Body of pancreas (tissue), 4 donors: ENCODE measurements at regions not wholly inside any gene's neighbourhood (a gene's known extent, or its start where the extent isn't known, plus 50 kb on each side); places are given as distances from the start of the nearest gene placed in this dataset.

ENCODE experiments used
- ATAC-seq: fragments of 150-250 bp; one replicate; pipeline ENCODE4 v1.9.1; 2016
- DNase-seq, 4 donors: peaks; one replicate each; pipeline ENCODE4 v3.0.0-alpha.2; 2019
- H3K27ac ChIP-seq, 4 donors: fragments of 200-600 bp; sonication (generic); 1 replicate in 3 of 4; 2 replicates in 1 of 4; pipeline versions ENCODE4 v1.5.1 to v1.6.1; 2016 to 2019; ENCODE audit warnings: mild to moderate bottlenecking in 1 of 4, mixed read lengths in 1 of 4, moderate library complexity in 1 of 4
- H3K27me3 ChIP-seq, 2 donors: fragments of 200-600 bp; sonication (generic); one replicate each; pipeline ENCODE4 v1.6.0; 2016; ENCODE audit warnings: mild to moderate bottlenecking in 1 of 2
- H3K36me3 ChIP-seq, 2 donors: fragments of 200-600 bp; sonication (generic); replicated peaks in 1 of 2; 2 replicates each; pipeline ENCODE4 v1.5.1; 2016; ENCODE audit warnings: low read depth in 2 of 2; ENCODE audit not compliant: insufficient read depth in 1 of 2
- H3K4me1 ChIP-seq: fragments of 200-600 bp; sonication (generic); one replicate; pipeline ENCODE4 v1.6.0; 2016
- H3K4me3 ChIP-seq, 2 donors: fragments of 200-600 bp; sonication (generic); 1 replicate in 1 of 2; 2 replicates in 1 of 2; pipeline ENCODE4 v1.5.1; 2016 to 2019
- H3K9me3 ChIP-seq, 3 donors: fragments of 200-600 bp; sonication (generic); 1 replicate in 2 of 3; 2 replicates in 1 of 3; pipeline ENCODE4 v1.5.1; 2016
- CTCF ChIP-seq, 7 experiments: fragments of 450-650 bp in 4 of 7; fragments of 200-600 bp in 3 of 7; sonication (generic) in 3 of 7; IDR thresholded peaks; one replicate each; pipeline ENCODE4 v1.5.1; 2016 to 2019; ENCODE audit warnings: antibody characterized with exemption in 7 of 7
- POLR2A ChIP-seq, 3 donors: fragments of 450-650 bp; IDR thresholded peaks; one replicate each; pipeline ENCODE4 v1.6.1; 2016; ENCODE audit warnings: antibody characterized with exemption in 3 of 3, mild to moderate bottlenecking in 2 of 3
- WGBS, 2 donors: methylation state at CpG; one replicate each; pipeline ENCODE4 v1.1.5; 2017; 5-methylcytosine and 5-hydroxymethylcytosine counted together
- intact Hi-C: fragments of 100-400 bp; cut with DNase I; formaldehyde crosslinking; loops from one replicate; pipeline ENCODE4 v1.15.1; 2023

- intact Hi-C loops, result no loop called here
- TF ChIP-seq CTCF (IDR thresholded peaks at IDR 0.05), result no peak
- TF ChIP-seq POLR2A (IDR thresholded peaks at IDR 0.05), result no peak
- Histone ChIP-seq H3K27ac (no peak overlapping the region), H3K27me3 (no peaks in the 10 kb centered on the region), H3K4me3 (no peak overlapping the region), H3K36me3 (no peaks in the 10 kb centered on the region), H3K4me1 (no peaks in the 10 kb centered on the region), H3K9me3 (no peaks in the 10 kb centered on the region)
- 48 to 59% methylated on average over 5 of the region's 5 CpGs for WGBS, 2 donors
- ATAC-seq, result no peak
- DNase-seq, result no peak
These were observed 117.5 kb upstream of the ZNF366 start for GRCh38 chr5:72624641-72625236.

- Histone ChIP-seq H3K36me3 (no peaks in the 10 kb centered on the region), H3K4me3 (no peak overlapping the region), H3K27ac (no peak overlapping the region), H3K9me3 (no peaks in the 10 kb centered on the region), H3K27me3 (no peaks in the 10 kb centered on the region), H3K4me1 (no peaks in the 10 kb centered on the region)
- TF ChIP-seq POLR2A (IDR thresholded peaks at IDR 0.05) (no peak), CTCF (IDR thresholded peaks at IDR 0.05) (no peak)
- ATAC-seq, result no peak
- intact Hi-C loops, result no loop called here
- no peak for DNase-seq
- 61 to 73% methylated on average over 2 of the region's 2 CpGs for WGBS, 2 donors
These were observed 116.7 kb upstream of the ZNF366 start for GRCh38 chr5:72623936-72624335.

GRCh38 chr5:72623323-72623722, 116.1 kb upstream of the ZNF366 start:
- Histone ChIP-seq H3K4me1 (no peaks in the 10 kb centered on the region), H3K27ac (no peak overlapping the region), H3K4me3 (no peak overlapping the region), H3K27me3 (no peaks in the 10 kb centered on the region), H3K36me3 (no peaks in the 10 kb centered on the region), H3K9me3 (no peaks in the 10 kb centered on the region)
- TF ChIP-seq POLR2A (IDR thresholded peaks at IDR 0.05), result no peak
- TF ChIP-seq CTCF (IDR thresholded peaks at IDR 0.05), result no peak
- DNase-seq (no peak), ATAC-seq (no peak)
- 74 to 81% methylated on average over 6 of the region's 6 CpGs for WGBS, 2 donors
- intact Hi-C loops, result no loop called here

GRCh38 chr5:72622170-72622760, 115.1 kb upstream of the ZNF366 start:
- 65 to 67% methylated on average over 3 to 5 of the region's 5 CpGs for WGBS, 2 donors

More at GRCh38 chr5:72622170-72622760, 115.1 kb upstream of the ZNF366 start:
- H3K36me3 ChIP-seq, result no peaks in the 10 kb centered on the region
- intact Hi-C loops, result no loop called here
- H3K27ac ChIP-seq, result no peak overlapping the region
- no peaks in the 10 kb centered on the region for H3K27me3 ChIP-seq
- no peak for ATAC-seq
- no peak for DNase-seq
- H3K4me1 ChIP-seq, result no peaks in the 10 kb centered on the region
- no peak overlapping the region for H3K4me3 ChIP-seq
- no peaks in the 10 kb centered on the region for H3K9me3 ChIP-seq
- no peak for TF ChIP-seq CTCF (IDR thresholded peaks at IDR 0.05)
- no peak for TF ChIP-seq POLR2A (IDR thresholded peaks at IDR 0.05)
